ENCODE measurements at regions not wholly inside any gene's neighbourhood (a gene's known extent, or its start where the extent isn't known, plus 50 kb on each side); places are given as distances from the start of the nearest gene placed in this dataset.

DNA sequence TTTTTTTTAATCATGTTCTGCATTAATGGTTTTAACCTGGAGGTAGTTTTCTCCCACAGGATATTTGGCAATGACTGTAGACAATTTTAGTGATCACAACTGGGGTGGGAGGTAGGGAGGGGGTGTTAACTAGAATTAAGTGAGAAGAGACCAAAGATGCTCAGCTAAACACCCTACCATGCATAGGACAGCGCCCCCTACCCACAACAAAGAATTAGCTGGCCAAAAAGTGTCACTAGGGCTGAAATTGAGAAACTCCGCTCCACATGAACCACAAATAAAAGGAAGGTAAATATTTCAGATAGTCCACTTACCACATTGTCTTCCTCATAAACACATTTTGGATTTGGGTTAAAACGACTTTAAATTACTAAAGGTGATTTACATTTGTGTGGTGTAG is 942.6 kb downstream of the SUCLG1 start:
- DNase-seq (ENCODE audit: low read depth in 1 of 2, low spot score in 1 of 2) = no peak
- no peak overlapping the region for H3K4me3 ChIP-seq
- no peaks in the 10 kb centered on the region for H3K36me3 ChIP-seq
- H3K27me3 ChIP-seq = no peaks in the 10 kb centered on the region
- TF ChIP-seq, protein P1, sequence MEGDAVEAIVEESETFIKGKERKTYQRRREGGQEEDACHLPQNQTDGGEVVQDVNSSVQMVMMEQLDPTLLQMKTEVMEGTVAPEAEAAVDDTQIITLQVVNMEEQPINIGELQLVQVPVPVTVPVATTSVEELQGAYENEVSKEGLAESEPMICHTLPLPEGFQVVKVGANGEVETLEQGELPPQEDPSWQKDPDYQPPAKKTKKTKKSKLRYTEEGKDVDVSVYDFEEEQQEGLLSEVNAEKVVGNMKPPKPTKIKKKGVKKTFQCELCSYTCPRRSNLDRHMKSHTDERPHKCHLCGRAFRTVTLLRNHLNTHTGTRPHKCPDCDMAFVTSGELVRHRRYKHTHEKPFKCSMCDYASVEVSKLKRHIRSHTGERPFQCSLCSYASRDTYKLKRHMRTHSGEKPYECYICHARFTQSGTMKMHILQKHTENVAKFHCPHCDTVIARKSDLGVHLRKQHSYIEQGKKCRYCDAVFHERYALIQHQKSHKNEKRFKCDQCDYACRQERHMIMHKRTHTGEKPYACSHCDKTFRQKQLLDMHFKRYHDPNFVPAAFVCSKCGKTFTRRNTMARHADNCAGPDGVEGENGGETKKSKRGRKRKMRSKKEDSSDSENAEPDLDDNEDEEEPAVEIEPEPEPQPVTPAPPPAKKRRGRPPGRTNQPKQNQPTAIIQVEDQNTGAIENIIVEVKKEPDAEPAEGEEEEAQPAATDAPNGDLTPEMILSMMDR (IDR thresholded peaks at IDR 0.05; ENCODE audit: low read depth, low read length) = no peak
- H3K4me1 ChIP-seq (ENCODE audit: low read depth) = no peaks in the 10 kb centered on the region
- H3K27ac ChIP-seq = no peak overlapping the region
- no peaks in the 10 kb centered on the region for H3K9me3 ChIP-seq (ENCODE audit: low read depth)

GRCh38 chr2:83487451-83487850 is 971.6 kb downstream of the SUCLG1 start:
- no peaks in the 10 kb centered on the region for H3K4me1 ChIP-seq (ENCODE audit: low read depth)
- H3K9me3 ChIP-seq (ENCODE audit: low read depth) = no peaks in the 10 kb centered on the region
- no peaks in the 10 kb centered on the region for H3K27me3 ChIP-seq
- H3K36me3 ChIP-seq = no peaks in the 10 kb centered on the region
- TF ChIP-seq, protein P1 (IDR thresholded peaks at IDR 0.05; ENCODE audit: low read depth, low read length) = no peak
- no peak overlapping the region for H3K4me3 ChIP-seq
- H3K27ac ChIP-seq = no peak overlapping the region
- no peak for DNase-seq (ENCODE audit: low read depth in 1 of 2, low spot score in 1 of 2)

DNA sequence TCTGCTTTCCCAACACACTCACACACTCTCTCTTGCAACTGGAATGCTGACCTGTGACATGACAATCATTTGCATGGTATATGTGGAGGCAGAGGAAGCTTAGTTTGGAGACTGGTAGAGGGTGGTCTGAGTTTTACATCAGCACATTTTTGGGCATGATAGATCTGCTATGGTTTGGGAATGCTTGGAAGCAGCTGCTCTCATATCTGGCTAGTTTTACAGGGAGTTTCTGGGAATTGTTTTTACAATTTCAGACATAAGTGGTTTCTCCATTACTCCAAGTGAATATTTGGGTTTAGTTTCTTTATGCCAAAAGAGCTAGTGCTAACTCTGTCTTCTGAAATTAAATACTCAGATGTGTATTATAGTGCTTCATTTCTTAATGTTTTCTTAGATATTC is 977.6 kb downstream of the SUCLG1 start:
- no peaks in the 10 kb centered on the region for H3K36me3 ChIP-seq
- TF ChIP-seq, protein P1 (IDR thresholded peaks at IDR 0.05; ENCODE audit: low read depth, low read length) = no peak
- no peak overlapping the region for H3K4me3 ChIP-seq
- no peaks in the 10 kb centered on the region for H3K9me3 ChIP-seq (ENCODE audit: low read depth)
- DNase-seq (ENCODE audit: low read depth in 1 of 2, low spot score in 1 of 2) = no peak
- no peak overlapping the region for H3K27ac ChIP-seq
- H3K4me1 ChIP-seq (ENCODE audit: low read depth) = no peaks in the 10 kb centered on the region
- no peaks in the 10 kb centered on the region for H3K27me3 ChIP-seq

DNA sequence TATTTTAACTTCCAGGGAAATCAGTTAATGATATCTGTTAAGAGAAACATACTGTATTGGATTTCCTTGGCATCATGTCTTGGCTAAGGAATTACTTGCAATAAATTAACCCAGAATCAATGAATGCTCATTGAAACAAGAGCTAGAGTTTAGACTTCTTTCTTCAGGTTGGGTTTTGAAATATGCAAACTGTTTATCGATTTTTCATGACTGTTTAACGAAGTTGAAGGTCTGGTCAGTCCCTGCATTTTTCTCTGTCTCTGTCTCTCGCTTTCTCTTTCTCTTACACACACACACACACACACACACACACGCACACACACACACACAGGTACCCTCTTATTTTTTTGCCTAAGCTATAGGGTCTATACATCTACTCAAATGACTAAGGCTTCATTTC is 981.0 kb downstream of the SUCLG1 start:
- Histone ChIP-seq H3K4me3 (no peak overlapping the region), H3K9me3 (ENCODE audit: low read depth) (no peaks in the 10 kb centered on the region), H3K27me3 (no peaks in the 10 kb centered on the region), H3K4me1 (ENCODE audit: low read depth) (no peaks in the 10 kb centered on the region), H3K36me3 (no peaks in the 10 kb centered on the region), H3K27ac (no peak overlapping the region)
- DNase-seq (ENCODE audit: low read depth in 1 of 2, low spot score in 1 of 2) = no peak
- TF ChIP-seq, protein P1 (IDR thresholded peaks at IDR 0.05; ENCODE audit: low read depth, low read length) = no peak

GRCh38 chr2:83475371-83475770 is 983.7 kb downstream of the SUCLG1 start:
- TF ChIP-seq, protein P1 (IDR thresholded peaks at IDR 0.05; ENCODE audit: low read depth, low read length) = no peak
- H3K4me1 ChIP-seq (ENCODE audit: low read depth) = no peaks in the 10 kb centered on the region
- H3K4me3 ChIP-seq = no peak overlapping the region
- no peaks in the 10 kb centered on the region for H3K9me3 ChIP-seq (ENCODE audit: low read depth)
- DNase-seq (ENCODE audit: low read depth in 1 of 2, low spot score in 1 of 2) = no peak
- no peaks in the 10 kb centered on the region for H3K36me3 ChIP-seq
- no peaks in the 10 kb centered on the region for H3K27me3 ChIP-seq
- H3K27ac ChIP-seq = no peak overlapping the region

DNA sequence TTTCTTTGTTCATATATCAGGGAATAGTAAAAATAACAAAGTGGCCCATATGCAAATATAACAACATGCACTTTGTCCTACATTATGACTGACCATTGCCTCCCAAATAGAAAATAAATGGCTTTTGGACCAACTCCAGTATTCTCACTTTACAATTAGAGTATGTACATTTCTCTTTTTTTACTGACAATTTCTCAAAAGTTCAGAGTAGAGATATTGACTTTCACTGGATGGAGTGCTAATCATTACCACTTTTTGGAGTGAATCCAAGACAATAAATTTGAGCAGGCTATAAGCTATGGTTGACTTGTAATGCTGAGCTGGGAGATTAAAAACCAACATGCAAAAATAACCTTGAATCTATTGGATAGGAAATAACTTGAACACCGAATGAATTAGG is 987.4 kb downstream of the SUCLG1 start:
- H3K27ac ChIP-seq = no peak overlapping the region
- H3K27me3 ChIP-seq = no peaks in the 10 kb centered on the region
- no peaks in the 10 kb centered on the region for H3K9me3 ChIP-seq (ENCODE audit: low read depth)
- TF ChIP-seq, protein P1 (IDR thresholded peaks at IDR 0.05; ENCODE audit: low read depth, low read length) = no peak
- H3K4me1 ChIP-seq (ENCODE audit: low read depth) = no peaks in the 10 kb centered on the region
- H3K4me3 ChIP-seq = no peak overlapping the region
- DNase-seq (ENCODE audit: low read depth in 1 of 2, low spot score in 1 of 2) = no peak
- H3K36me3 ChIP-seq = no peaks in the 10 kb centered on the region

All from cardiac muscle cell (in vitro differentiated cells and primary cell).